ENCODE measurements at regions not wholly inside any gene's neighbourhood (a gene's known extent, or its start where the extent isn't known, plus 50 kb on each side); places are given as distances from the start of the nearest gene placed in this dataset.

- H3K27me3 Mint-ChIP-seq, result peaks cover 5% of the 10 kb centered on the region
- no peaks in the 10 kb centered on the region for H3K4me1 Mint-ChIP-seq
- H3K4me3 Mint-ChIP-seq, result no peak overlapping the region
- no peaks in the 10 kb centered on the region for H3K36me3 Mint-ChIP-seq
- no peak overlapping the region for H3K27ac Mint-ChIP-seq
- no peaks in the 10 kb centered on the region for H3K9me3 Mint-ChIP-seq (ENCODE audit: low read depth)
- CTCF ChIA-PET, result no interaction called here
- DNase-seq (no peak), ATAC-seq (no peak)
Observed at GRCh38 chr21:28436286-28436932, 556.3 kb downstream of the LTN1 start.

DNA sequence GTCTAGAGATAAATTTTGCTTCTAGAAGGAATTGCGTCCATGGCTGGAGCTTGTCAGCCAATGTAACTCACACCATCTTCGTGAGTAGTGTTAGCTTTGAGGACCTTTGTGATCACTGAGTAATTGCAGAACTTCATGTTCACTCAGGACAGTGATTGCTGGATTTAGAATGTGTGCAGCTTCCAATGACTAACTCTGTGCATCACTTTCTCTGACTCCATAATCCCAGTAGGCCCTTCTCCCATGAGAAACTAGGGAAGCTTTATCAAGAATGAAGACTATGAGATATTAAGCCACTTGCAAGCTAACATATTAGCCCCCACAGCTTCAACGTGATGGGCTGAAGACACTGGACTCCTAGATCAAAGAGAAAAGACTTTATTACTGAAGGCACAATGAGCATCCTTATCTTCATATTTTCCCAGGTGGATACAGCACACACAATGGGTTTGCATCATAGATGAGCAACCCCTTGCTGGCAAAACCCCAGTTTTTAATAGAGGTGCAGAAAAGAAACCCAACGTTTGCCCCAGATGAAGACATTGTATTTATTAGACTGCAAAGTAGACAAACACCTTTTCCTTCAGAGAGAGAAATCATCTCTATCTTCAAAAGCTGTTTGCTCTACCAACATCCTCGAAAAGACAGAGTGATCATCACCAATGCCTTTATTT, 561.0 kb downstream of the LTN1 start:
- Mint-ChIP-seq H3K27me3 (no peaks in the 10 kb centered on the region), H3K36me3 (no peaks in the 10 kb centered on the region), H3K27ac (no peak overlapping the region), H3K4me3 (no peak overlapping the region), H3K9me3 (ENCODE audit: low read depth) (no peaks in the 10 kb centered on the region), H3K4me1 (no peaks in the 10 kb centered on the region)
- CTCF ChIA-PET, result no interaction called here
- DNase-seq (no peak), ATAC-seq (no peak)

DNA sequence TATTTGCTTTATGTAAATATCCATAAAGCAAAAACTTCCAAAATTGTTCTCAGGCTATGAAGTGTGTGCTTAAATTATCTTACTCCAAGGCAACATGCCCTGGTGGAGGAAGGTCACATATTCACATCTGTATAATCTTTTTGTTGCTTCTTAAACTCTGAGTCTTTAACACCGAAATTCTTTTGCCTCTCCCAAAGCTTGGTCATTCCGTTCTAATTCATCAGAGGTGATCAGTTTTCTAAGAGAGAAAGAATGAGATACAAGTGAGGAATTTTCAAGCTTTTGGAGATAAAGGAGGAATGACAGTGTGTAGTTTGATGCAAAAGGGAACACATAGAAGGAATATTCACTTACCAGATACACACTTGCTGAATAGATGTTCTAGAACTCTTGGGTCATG, 561.7 kb downstream of the LTN1 start:
- Mint-ChIP-seq H3K36me3 (no peaks in the 10 kb centered on the region), H3K4me3 (no peak overlapping the region), H3K27ac (no peak overlapping the region), H3K27me3 (no peaks in the 10 kb centered on the region), H3K4me1 (no peaks in the 10 kb centered on the region), H3K9me3 (ENCODE audit: low read depth) (no peaks in the 10 kb centered on the region)
- CTCF ChIA-PET, result no interaction called here
- ATAC-seq, result no peak
- no peak for DNase-seq

- no peaks in the 10 kb centered on the region for H3K9me3 Mint-ChIP-seq (ENCODE audit: low read depth)
- DNase-seq, result no peak
- no peaks in the 10 kb centered on the region for H3K4me1 Mint-ChIP-seq
- H3K4me3 Mint-ChIP-seq, result no peak overlapping the region
- no peaks in the 10 kb centered on the region for H3K36me3 Mint-ChIP-seq
- no peak for ATAC-seq
- no peaks in the 10 kb centered on the region for H3K27me3 Mint-ChIP-seq
- CTCF ChIA-PET, result no interaction called here
- no peak overlapping the region for H3K27ac Mint-ChIP-seq
Observed at GRCh38 chr21:28429161-28429560, 563.5 kb downstream of the LTN1 start.

DNA sequence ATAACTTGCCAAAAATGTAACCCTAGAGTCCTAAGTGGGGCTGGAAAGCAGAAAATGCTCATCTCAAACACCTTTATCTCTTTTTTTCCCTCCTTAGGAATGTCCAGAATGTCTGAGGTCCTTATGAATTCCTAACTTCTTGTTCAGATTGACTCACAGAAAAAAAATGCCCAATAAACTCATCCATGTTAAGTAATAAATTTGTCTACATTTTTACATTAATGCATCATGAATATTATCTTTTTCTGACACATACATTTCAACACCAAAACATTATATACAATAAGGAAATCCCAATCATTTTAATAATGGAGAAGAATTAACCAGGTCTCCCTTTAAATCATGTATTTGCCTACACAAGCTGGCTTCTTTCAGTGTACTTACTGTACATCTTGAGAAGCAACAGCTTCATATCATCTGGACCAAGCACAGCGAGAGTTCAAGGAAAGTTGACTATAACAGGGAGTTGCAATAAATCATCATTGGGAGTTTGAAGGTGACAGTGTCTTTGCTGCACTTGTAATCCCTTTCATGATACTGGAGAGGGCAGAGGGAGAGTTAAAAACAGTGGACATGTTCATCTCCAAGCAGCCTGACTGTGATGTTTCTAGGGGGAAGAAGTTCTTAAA, 565.2 kb downstream of the LTN1 start:
- DNase-seq (no peak), ATAC-seq (no peak)
- Mint-ChIP-seq H3K9me3 (ENCODE audit: low read depth) (no peaks in the 10 kb centered on the region), H3K36me3 (no peaks in the 10 kb centered on the region), H3K27ac (no peak overlapping the region), H3K4me3 (no peak overlapping the region), H3K27me3 (no peaks in the 10 kb centered on the region), H3K4me1 (no peaks in the 10 kb centered on the region)
- CTCF ChIA-PET, result no interaction called here

DNA sequence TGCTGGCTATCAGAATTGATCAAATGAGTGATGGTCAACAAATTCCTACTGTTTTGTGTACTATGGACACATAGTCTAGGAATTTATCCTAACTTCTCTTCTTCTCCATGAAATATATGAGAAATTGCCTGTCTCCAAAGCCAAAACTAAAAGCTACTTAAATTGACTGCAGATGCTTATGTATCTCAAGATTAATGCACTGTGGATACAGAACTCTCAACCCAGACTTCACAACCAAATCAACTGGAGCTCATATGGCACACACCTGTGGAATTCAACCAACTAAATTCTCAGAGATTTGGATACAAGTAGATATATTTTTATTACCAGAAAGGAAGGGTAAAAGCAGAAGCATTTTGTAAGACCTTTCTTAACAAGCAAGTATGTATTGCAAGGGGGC, 566.1 kb downstream of the LTN1 start:
- CTCF ChIA-PET, result no interaction called here
- no peaks in the 10 kb centered on the region for H3K27me3 Mint-ChIP-seq
- H3K36me3 Mint-ChIP-seq, result no peaks in the 10 kb centered on the region
- ATAC-seq, result no peak
- H3K9me3 Mint-ChIP-seq (ENCODE audit: low read depth), result no peaks in the 10 kb centered on the region
- no peaks in the 10 kb centered on the region for H3K4me1 Mint-ChIP-seq
- no peak overlapping the region for H3K4me3 Mint-ChIP-seq
- no peak for DNase-seq
- H3K27ac Mint-ChIP-seq, result no peak overlapping the region

GRCh38 chr21:28423521-28424190, 569.0 kb downstream of the LTN1 start:
- CTCF ChIA-PET, result interaction anchor here (1.2 kb wide), 1 partner anchor 322 kb away, joined by 4 read pairs; no protein-coding TSS in a partner anchor

GRCh38 chr21:28421716-28422524, 570.8 kb downstream of the LTN1 start:
- ATAC-seq (no peak), DNase-seq (no peak)
- H3K27ac Mint-ChIP-seq, result no peak overlapping the region
- CTCF ChIA-PET, result no interaction called here
- H3K4me1 Mint-ChIP-seq, result no peaks in the 10 kb centered on the region
- no peaks in the 10 kb centered on the region for H3K27me3 Mint-ChIP-seq
- H3K36me3 Mint-ChIP-seq, result no peaks in the 10 kb centered on the region
- H3K4me3 Mint-ChIP-seq, result no peak overlapping the region
- H3K9me3 Mint-ChIP-seq (ENCODE audit: low read depth), result no peaks in the 10 kb centered on the region

More at GRCh38 chr21:28423521-28424190, 569.0 kb downstream of the LTN1 start:
- no peak overlapping the region for H3K27ac Mint-ChIP-seq
- H3K4me3 Mint-ChIP-seq, result no peak overlapping the region
- DNase-seq (no peak), ATAC-seq (no peak)
- H3K4me1 Mint-ChIP-seq, result no peaks in the 10 kb centered on the region
- H3K27me3 Mint-ChIP-seq, result no peaks in the 10 kb centered on the region
- no peaks in the 10 kb centered on the region for H3K9me3 Mint-ChIP-seq (ENCODE audit: low read depth)
- no peaks in the 10 kb centered on the region for H3K36me3 Mint-ChIP-seq

- CTCF ChIA-PET, result no interaction called here
Observed at GRCh38 chr21:28419811-28420210, 572.9 kb downstream of the LTN1 start.

GRCh38 chr21:28418726-28419514, 573.8 kb downstream of the LTN1 start:
- H3K27ac Mint-ChIP-seq, result no peak overlapping the region
- no peaks in the 10 kb centered on the region for H3K27me3 Mint-ChIP-seq
- H3K4me3 Mint-ChIP-seq, result no peak overlapping the region
- H3K36me3 Mint-ChIP-seq, result no peaks in the 10 kb centered on the region
- ATAC-seq (no peak), DNase-seq (no peak)
- H3K4me1 Mint-ChIP-seq, result no peaks in the 10 kb centered on the region
- H3K9me3 Mint-ChIP-seq (ENCODE audit: low read depth), result no peaks in the 10 kb centered on the region
- CTCF ChIA-PET, result no interaction called here

More at GRCh38 chr21:28419811-28420210, 572.9 kb downstream of the LTN1 start:
- ATAC-seq (no peak), DNase-seq (no peak)
- Mint-ChIP-seq H3K27me3 (no peaks in the 10 kb centered on the region), H3K36me3 (no peaks in the 10 kb centered on the region), H3K9me3 (ENCODE audit: low read depth) (no peaks in the 10 kb centered on the region), H3K4me1 (no peaks in the 10 kb centered on the region), H3K4me3 (no peak overlapping the region), H3K27ac (no peak overlapping the region)

DNA sequence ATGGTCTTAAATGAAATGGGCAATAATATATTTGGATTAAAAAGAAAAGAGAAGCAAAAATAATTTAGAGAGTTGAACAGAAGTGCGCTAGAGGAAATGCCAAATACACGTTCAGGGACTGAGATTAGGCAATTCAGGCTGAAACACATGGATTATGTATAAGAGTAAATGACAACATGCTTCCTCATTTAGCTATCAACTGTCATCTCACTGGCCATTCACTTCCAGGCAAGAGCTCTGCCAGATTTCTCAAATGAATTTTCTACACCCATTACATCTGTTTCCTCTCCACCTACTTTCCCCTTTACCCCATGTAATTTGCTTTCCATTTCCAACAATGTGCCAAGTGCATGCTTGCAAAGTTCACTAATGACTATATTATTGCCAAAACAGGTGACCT, 582.4 kb downstream of the LTN1 start:
- Mint-ChIP-seq H3K4me3 (no peak overlapping the region), H3K4me1 (no peaks in the 10 kb centered on the region), H3K9me3 (ENCODE audit: low read depth) (no peaks in the 10 kb centered on the region), H3K27ac (no peak overlapping the region), H3K27me3 (no peaks in the 10 kb centered on the region), H3K36me3 (no peaks in the 10 kb centered on the region)
- ATAC-seq (no peak), DNase-seq (no peak)
- CTCF ChIA-PET, result no interaction called here

DNA sequence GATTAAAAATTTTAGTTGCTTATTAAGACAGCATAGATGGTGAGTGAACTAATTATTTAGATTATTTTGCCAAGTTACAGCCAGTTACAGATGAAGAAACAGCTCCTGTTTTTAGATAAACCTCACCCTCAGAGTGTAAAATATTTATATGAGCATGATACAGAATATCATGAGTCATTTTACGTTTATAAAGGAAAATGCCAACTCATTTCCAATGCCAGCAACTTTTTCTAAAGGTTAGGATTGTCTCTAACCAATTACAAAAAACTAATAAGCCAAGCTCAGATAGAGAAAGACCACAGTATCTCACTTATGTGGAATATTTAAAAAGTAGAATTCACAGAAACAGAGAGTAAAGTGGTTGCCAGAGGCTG, 590.1 kb downstream of the LTN1 start:
- Mint-ChIP-seq H3K27me3 (peaks cover 2% of the 10 kb centered on the region), H3K9me3 (ENCODE audit: low read depth) (peaks cover 5% of the 10 kb centered on the region), H3K4me1 (no peaks in the 10 kb centered on the region), H3K27ac (no peak overlapping the region), H3K4me3 (no peak overlapping the region), H3K36me3 (no peaks in the 10 kb centered on the region)
- no peak for ATAC-seq
- DNase-seq, result no peak
- CTCF ChIA-PET, result no interaction called here

DNA sequence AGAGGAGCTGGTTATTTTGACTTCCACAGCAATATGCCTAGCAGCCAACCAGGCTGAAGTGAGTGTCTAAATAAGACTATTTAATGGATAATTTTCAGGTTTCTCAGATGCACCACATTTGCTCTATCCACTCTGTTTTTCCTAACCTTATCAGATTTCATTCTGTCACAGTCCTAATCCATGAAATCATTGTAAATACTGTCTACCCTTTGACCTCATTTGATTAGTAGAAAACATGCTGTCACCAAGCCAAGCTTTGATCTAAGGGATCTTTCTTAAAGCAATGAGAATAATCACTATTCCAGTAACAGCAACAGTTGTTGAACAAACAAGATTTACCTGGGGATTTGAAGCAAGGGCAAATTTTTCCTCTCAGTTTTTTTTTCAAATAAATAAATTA, 595.6 kb downstream of the LTN1 start:
- H3K27ac Mint-ChIP-seq, result no peak overlapping the region

More for the DNA sequence above, 595.6 kb downstream of the LTN1 start:
- no peak overlapping the region for H3K4me3 Mint-ChIP-seq
- DNase-seq, result no peak
- no peaks in the 10 kb centered on the region for H3K36me3 Mint-ChIP-seq
- H3K4me1 Mint-ChIP-seq, result no peaks in the 10 kb centered on the region
- CTCF ChIA-PET, result no interaction called here
- ATAC-seq, result no peak
- peaks cover 5% of the 10 kb centered on the region for H3K9me3 Mint-ChIP-seq (ENCODE audit: low read depth)
- H3K27me3 Mint-ChIP-seq, result peaks cover 2% of the 10 kb centered on the region

Data from activated CD8-positive, alpha-beta memory T cell treated with anti-CD3 and anti-CD28 coated beads, Interleukin-2, amount 10 ng/mL, durations not matched to agents 7 days and 5 days (primary cell).